ENCODE measurements at regions not wholly inside any gene's neighbourhood (a gene's known extent, or its start where the extent isn't known, plus 50 kb on each side); places are given as distances from the start of the nearest gene placed in this dataset.
A peak's percentile ranks its signal among the peaks of the same experiment; 100 is the strongest.
"Not testable (repeated sequence)": the region's sequence is repeated elsewhere in the genome, so short reads cannot be mapped to it uniquely, and the experiment has no call there.

DNA sequence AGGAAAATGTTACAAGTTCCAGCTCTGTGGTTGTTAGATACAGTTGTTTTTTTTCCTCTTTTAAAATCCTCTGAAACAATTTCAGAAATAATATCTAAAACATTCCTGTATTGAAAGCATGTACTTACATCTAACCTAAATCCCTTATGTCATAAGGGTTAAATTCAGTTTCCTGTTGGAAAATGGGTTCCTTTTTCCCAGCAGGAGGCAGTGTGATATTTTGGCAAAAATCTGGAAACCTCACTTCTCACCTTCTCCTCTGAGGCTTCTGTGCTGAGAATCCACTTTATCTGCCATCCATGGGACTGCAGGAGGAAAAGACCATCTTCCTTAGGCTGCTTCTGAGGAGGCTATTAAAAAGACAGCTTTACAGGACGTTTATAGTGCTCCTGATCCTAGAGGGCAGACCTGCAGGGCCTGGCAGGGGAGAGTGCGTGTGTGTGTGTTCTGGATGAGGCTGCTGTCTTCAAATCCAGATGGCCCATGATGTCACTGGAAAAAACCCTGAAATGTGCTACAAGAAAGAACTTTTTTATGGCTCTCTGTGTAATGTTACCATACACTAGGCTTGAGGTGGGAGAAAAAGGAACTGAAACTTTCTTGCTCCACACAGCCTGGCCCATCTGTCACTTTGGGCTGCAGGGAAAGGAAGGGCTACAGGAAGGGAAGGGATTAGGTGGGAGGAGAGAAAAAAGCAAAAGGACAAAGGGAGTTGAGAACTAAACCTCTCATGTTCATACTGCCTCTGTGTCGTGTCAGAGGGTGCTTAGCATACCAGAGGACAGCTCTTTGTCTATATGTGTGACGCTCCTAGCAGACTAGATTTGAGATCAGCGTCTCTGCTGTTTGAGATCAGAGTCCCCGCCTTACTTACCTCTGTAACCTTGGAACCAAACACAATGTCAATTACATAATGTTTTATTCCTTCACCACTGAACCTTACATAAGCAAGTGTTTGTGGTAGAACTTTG lies 379.2 kb upstream of the SPAG17 start:
- no peak for DNase-seq

DNA sequence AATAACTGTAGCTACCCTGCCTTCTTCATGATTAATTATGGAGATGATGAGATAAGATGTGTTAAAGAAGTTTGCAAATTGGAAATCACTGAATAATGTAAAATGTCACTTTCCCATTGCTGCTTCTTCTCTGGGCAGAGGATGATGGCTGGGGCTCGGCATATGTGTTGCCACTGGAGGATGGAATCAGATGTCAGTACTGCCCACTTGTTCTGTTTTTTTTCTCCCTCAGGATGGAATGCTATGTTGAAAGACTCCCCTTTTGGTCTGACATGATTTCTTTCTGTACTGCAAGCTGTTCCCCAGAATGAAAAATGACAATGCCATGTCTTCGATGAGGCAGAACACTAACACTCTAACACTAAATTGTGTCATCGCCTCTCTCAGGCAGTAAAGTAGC lies 373.9 kb upstream of the SPAG17 start:
- DNase-seq = no peak

DNA sequence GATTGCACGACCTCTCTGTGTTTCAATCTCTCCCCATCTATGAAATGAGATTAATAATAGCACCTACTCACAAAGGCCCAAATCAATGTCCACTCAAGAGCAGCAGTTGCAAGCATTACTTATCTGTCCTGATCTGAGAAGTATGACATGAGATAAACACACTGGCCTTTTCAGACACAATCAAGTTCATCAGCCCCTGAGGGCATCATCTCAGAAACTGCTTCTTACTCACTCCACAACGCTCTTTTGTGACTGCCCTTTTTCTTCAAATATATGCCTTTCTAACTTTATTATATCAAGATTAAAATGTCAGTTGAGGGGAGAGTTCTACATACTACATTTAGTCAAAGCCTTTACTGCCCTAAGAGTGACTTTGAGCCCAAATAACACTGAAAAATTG lies 371.9 kb upstream of the SPAG17 start:
- no peak for DNase-seq

DNA sequence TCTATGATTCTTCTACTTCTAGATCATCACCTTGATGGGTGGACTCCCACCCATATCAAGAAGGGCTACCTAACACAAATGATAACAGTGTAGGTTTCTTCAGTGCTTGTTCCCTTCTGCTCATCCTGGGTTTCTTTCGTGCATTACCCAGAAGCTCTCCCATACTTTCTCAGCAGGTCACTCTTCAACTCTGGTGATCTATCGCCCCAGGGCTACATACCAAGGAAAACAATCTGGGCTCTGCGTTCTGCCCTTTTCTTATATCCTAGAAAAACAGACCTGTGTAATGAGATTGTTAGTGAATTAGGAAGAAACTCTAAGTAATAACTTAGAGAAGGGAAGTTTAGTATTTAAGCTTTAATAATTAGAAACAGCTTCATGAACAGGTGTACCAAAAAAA lies 370.6 kb upstream of the SPAG17 start:
- no peak for DNase-seq

DNA sequence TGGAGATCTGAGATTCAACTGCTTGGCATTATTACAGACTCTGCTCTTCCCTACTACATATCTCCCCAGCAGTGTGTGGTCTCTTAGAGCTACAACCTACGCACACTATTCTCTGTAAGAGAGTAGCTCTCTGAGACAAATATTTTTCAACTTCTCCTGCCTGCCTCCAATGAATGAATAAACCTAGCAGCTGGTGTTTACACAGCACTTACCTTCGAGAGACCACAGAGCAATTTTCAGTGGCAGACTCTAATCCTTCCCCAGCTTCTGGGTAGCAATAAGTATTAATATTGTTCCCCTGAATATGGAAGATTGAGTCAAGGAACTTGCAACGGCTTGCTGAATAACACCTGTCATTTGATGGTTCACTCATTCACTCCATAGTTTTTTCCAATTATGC lies 350.9 kb upstream of the SPAG17 start:
- DNase-seq = peak; percentile 2

DNA sequence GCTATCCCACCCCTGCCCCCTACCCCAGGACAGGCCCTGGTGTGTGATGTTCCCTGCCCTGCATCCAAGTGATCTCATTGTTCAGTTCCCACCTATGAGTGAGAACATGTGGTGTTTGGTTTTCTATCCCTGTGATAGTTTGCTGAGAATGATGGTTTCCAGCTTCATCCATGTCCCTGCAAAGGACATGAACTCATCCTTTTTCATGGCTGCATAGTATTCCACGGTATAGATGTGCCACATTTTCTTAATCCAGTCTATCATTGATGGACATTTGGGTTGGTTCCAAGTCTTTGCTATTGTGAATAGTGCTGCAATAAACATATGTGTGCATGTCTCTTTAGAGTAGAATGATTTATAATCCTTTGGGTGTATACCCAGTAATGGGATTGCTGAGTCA lies 326.9 kb upstream of the SPAG17 start:
- not testable (repeated sequence) for DNase-seq

DNA sequence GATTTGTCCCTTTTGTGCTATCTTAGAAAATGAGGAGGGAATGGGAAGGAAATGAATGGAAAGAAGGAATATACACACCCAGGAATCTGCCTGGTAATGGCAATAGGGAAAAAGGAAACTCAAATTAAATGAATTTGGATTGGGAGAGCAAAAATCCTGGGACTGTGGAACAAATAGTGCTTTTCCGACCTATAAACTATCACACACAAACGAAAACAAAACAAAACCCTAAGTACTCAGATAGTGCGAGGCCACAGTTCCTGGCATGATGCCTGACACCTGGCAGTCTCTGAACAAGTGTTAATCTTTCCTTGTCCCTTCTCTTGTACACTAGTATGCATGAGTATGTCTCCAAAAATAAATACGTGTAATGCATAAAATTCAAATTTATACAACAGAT lies 319.8 kb upstream of the SPAG17 start:
- no peak for DNase-seq

DNA sequence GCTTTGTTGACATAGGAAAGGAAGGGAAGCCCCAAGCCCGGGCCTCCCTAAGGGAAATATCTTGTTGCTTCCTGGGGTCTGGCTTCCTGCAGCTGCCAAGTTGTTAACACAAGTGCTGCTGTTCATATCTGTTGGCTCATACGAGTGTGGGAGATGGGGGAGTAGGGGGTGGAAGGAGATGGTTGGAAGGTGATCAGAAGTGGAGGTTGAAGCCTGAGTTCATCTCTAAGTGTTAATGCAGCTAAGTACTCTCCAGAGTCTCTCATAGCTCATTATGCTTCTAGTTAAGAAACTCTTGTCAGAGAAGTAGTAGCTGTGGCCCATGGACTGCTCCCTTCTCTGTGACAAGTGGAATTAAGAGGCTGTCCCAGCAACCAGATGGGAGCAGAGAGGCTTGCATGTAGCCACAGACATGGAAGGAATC lies 319.2 kb upstream of the SPAG17 start:
- no peak for DNase-seq

DNA sequence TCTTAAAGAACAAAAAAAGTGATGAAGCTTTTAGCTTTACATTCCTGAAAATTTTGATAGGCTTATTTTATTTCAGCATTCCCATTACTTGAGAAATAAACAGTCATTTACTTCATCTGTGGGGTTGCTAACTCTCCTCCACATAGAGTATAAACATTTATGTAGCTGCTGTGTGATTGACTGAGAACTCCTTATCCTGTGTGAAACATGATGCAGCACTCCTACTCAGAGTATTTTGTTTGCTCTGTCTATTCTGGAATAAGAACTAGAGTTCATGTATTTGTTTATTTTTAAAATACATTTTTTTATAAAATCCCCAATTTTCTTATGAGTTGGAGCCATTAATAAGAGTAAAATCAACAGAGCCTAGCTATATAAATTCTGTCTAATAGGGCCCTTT lies 318.7 kb upstream of the SPAG17 start:
- no peak for DNase-seq

DNA sequence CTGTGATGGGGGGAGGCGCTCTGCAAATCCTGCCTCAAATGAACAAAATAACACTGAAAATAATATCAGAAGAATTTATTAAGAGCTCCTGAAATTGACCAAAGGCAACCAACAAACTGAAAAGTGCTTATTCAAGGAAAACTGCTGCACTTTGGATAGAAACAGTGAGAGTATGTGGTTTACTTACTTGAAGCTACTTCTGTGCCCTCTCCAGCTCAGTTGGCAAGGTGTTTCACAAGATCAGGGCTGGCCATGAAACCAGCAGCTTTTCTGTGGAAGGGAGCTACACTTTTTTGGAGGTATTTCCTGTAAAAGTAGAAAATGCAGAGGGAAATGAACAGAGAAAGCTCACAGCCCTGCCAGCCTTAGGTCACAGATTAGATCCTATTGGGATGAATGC lies 310.0 kb upstream of the SPAG17 start:
- no peak for DNase-seq

DNA sequence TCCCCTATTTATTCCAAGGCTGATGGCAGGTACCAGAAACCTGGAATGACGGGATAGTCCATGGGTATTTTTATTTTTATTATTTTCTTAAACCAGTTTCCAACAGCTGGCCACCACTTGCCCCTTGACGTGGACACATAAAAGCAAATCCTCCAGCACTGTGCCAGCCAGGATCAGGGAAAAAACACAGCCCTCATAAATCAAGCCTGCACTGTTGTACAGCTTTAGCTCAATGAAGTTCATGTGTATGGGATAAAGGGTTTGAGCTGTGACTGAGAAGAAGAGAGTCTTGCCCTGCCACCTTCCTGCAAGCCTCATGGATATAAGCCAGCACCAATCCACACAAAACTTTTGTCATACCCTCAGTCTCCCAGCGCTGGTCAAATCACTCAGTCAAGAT lies 303.8 kb upstream of the SPAG17 start:
- DNase-seq = no peak

DNA sequence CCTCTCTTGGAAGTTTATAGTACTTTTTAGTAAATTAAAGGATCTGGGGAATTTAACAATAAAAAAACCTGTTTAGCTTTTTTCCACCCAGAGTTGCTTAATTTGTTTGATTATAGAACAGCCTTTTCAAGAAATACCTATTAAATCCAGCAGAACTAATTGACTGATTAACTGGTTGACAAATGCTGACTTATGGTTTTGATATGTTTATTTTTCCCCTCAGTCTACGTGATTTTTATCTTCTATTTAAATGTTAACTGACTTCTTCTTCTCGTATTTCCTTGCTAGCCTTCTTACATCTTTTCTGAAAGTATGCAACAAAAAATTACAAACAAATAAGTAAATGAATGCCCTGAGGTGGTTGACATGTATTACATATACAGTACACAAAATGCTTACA lies 302.9 kb upstream of the SPAG17 start:
- no peak for DNase-seq

DNA sequence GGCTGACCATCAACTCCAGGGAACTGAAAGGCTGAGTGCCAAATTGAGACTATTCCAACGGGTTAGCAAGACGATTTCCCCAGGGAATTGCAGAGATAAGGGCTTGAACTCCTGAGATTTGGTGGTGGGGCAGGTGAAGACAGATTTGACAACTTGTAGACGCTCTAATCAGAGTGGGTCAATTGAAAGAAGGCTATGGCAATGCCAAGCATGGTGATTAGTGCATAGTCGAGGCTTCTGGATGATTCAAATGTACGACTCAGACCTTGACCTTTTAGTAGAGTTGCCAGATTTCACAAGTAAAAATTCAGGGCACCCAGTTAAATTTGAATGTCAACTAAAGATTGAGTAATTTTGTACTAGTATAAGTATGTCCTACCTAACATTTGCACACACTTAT lies 302.1 kb upstream of the SPAG17 start:
- no peak for DNase-seq

DNA sequence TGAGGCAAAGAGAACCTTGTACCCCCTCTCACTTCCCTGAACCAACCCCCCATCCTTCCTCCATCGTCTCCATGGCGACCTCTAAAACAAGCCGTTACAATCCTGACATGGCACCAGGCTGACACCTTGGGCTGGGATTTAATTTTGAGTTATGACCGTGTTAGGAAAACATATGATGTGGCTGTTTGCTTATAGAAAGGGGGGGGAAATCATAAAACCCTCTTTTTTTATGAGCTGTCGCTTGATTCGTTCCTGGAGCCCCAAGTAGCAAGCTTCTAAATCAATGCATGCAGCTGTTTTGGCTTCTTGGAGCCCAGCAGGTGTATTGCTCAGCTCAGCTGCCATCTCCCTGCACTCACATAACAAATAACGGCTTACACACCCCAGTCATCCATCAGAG lies 301.2 kb upstream of the SPAG17 start:
- DNase-seq = no peak

DNA sequence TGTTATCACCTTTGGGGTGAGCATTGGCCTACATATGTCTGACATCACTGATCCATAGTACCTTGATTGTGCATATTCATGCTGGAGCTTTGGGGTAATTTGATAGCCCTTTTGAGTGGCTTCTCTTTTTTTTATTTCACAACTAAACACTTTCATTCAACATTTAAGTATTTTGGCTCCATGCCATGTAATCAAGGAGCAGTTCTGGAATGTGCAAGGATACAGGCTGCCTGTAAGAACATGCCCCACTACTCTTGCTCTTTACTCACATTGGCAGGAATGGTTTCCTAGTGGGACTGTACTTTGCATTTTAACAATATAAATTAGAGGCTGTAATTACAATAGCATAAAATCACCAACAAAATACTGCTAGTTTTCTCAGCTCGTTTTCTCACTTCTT lies 300.7 kb upstream of the SPAG17 start:
- DNase-seq = no peak

DNA sequence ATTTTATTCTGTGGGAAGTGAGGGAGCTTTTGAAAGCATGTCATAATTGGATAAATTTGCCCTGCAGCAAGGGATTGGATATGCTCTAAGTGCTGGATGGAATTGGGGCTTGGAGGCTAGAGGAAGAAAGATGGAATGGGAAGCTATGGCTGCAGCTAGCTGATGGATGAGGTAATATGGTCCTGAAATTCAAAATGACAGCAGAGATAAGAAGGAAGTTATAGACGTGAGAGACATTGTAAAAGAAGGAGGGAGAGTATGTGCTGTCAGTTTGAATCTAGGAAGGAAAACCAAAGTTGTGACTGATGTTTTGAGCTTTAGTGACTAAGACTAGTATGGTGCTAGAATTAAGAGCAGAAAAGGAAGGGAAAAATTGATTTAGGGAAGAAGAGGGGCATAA lies 299.9 kb upstream of the SPAG17 start:
- no peak for DNase-seq

DNA sequence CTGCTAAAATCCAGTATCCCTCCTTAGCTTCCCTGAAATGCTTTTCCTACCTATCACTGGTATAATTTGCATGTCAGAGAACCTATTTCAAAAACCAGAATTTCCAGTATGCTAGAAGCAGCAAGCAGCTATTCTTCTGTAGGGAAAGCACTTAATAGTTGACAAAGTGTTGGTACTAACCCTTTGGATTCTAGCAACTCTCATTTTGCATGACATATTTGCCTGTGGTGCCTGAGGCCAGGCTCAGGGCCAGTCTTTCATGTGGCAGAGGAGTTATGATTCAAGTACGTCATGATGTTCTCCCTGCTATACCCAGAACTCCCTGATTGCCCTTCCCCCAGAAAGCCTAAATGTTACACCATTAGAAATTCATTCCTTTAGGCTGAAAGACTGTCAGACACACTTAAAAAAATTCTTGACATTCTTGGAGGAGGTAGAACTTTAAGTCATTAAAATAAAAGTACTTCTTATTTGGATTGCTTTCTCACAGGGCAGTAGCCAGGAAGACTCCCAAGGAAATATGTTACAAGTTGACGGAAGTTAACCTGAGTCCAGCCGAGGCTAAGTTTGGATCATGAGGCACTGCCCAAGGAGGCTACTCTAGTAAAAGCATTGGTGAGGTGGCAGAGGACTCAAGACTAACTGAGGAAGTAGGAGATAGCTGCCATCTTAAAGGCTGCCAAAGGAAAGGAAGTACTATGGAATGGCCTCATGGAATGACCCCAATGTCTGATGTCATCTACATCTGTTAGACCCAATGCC lies 298.4 kb upstream of the SPAG17 start:
- no peak for DNase-seq

DNA sequence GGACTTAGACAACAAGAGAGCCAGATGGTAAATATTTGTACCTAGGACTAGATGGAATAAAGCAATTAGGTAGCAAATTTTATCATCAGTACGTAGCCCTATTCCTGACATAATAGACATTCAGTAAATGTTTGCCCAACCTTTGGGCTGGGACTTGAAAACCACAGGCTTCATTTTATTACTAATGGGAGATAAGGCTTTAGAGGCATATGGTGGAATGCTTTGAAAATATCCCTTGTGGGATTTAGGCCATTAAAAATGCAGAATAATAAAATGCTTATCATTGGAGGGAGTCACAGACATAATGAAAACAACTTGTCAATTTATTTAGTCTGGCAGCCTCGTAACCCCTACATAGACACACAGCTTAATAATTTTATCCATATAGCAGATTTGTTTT lies 296.1 kb upstream of the SPAG17 start:
- DNase-seq = no peak

DNA sequence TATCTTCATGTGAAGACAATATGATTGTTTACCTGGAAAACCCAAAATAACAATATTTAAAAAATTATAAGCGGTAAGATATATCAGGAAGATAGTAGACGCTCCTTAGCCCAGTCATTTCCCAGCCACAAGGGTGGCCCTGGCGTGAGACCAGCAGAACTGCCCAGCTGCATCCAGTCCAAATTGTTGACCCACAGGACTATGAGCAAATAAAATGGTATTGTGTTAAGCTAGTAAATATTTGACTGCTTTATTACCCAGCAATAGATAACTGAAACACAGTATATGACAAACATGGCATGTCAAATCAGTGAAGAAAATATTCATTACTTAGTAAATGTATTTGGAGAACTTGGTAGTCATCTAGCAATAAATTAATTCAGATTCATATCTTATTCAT lies 294.3 kb upstream of the SPAG17 start:
- no peak for DNase-seq

DNA sequence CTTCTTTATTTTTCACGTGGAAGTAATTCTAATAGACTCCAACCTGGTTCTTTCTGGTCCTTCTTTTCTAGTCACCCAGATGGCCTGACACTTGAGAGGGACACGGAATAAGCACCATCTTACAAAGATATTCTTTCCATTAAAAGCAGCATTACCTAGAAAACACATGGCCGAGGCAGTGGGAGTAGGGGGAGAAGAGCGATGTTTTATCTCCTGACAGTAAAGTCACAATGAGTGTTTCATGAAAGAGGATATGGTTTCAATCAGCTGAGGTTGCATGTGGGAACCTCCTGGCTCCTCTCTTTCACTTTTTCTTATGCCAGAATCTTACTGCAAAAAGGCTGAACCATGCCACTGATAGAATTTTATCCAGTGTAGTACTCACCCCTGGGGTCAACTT lies 288.8 kb upstream of the SPAG17 start:
- no peak for DNase-seq

DNA sequence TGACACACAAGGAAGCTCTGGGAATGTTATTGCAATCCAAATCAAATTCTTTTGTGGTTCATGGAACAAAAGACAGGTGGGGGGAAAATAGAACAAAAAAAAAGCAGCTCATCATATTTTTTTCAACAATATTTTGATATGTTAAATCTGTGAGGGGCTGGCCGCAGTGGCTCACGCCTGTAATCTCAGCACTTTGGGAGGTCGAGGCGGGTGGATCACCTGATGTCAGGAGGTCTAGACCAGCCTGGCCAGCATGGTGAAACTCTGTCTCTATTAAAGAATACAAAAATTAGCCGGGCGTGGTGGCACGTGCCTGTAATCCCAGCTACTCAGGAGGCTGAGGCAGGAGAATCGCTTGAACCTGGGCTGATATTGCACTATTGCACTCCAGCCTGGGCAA lies 279.4 kb upstream of the SPAG17 start:
- DNase-seq = not testable (repeated sequence)

DNA sequence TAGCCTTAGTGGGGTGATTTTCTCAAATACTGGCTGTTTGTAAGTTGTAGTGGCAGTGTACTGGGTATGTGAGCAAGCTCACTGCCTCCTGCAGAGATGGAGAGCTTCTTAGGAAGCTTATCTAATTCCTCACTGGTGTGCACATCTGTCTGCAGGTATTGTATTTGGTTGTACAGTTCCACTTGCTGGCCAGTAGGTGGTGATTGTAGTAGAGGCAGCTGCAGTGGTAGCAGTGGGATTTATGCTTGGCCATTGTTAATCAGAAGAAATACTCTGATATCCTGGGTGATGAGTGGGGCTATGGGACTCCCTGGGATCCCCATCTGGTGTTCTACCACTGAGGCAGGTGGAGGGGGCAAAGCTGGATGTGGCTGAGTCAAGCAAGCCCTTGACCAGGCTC lies 276.1 kb upstream of the SPAG17 start:
- DNase-seq = no peak

DNA sequence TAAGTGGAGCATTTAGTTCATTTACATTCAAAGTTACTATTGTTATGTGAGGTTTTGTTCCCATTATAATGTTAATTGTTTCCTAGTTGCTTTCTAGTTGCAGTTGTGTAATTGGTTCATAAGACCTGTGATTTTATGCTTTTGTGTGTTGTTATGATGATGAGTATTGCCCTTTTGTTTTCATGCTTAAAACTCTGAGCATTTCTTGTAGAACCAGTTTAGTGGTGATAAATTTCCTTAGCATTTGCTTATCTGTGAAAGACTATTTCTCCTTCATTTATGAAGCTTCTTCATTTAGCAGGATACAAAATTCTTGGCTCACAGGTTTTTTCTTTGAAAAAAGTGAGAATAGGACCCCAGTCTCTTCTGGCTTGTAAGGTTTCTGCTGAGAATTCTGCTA lies 274.8 kb upstream of the SPAG17 start:
- no peak for DNase-seq

DNA sequence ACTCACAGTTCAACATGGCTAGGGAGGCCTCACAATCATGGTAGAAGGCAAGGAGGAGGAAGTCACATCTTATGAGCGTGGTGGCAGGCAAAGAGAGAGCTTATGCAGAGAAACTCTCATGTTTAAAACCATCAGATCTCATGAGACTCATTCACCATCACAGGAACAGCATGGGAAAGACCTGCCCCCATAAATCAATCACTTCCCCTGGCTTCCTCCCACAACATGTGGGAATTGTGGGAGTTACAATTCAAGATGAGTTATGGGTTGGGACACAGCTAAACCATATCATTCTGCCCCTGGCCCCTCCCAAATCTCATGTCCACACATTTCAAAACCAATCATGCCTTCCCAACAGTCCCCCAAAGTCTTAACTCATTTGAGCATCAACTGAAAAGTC lies 268.8 kb upstream of the SPAG17 start:
- not testable (repeated sequence) for DNase-seq

All from NCI-H2081 treated with DMSO at 0.1 percent for 48 hours (cell line).